ENCODE measurements at regions not wholly inside any gene's neighbourhood (a gene's known extent, or its start where the extent isn't known, plus 50 kb on each side); places are given as distances from the start of the nearest gene placed in this dataset.

- TF ChIP-seq CTCF (IDR thresholded peaks at IDR 0.05) (no peak), POLR2A (IDR thresholded peaks at IDR 0.05) (no peak), EP300 (IDR thresholded peaks at IDR 0.05) (no peak)
Measured at GRCh38 chr2:103808814-103809213, 1045.1 kb upstream of the POU3F3 start.
